Thoracic aorta (tissue), 2 donors: ENCODE measurements at regions not wholly inside any gene's neighbourhood (a gene's known extent, or its start where the extent isn't known, plus 50 kb on each side); places are given as distances from the start of the nearest gene placed in this dataset.

ENCODE experiments used
- ATAC-seq: fragments of 150-250 bp; one replicate; pipeline ENCODE4 v1.8.0; 2017; ENCODE audit warnings: low read depth; ENCODE audit not compliant: insufficient number of reproducible peaks, low FRiP score
- DNase-seq: peaks from one replicate; pipeline ENCODE4 v3.0.0-alpha.2; 2020; ENCODE audit warnings: low spot score
- H3K27ac ChIP-seq, 2 donors: fragments of 200-600 bp; sonication (generic); 1 replicate in 1 of 2; 2 replicates in 1 of 2; pipeline ENCODE4 v1.5.1; 2016; ENCODE audit warnings: mild to moderate bottlenecking in 2 of 2, moderate library complexity in 2 of 2
- H3K27me3 ChIP-seq: fragments of 200-600 bp; sonication (generic); replicated peaks from 2 replicates; pipeline ENCODE4 v1.6.0; 2016; ENCODE audit warnings: mild to moderate bottlenecking; ENCODE audit not compliant: insufficient read depth
- H3K36me3 ChIP-seq: fragments of 200-600 bp; sonication (generic); one replicate; pipeline ENCODE4 v1.5.1; 2016
- H3K4me1 ChIP-seq, 2 donors: fragments of 200-600 bp; sonication (generic); 1 replicate in 1 of 2; 2 replicates in 1 of 2; pipeline versions ENCODE4 v1.5.1 to v1.6.0; 2016; ENCODE audit warnings: low read depth in 2 of 2, mild to moderate bottlenecking in 1 of 2; ENCODE audit not compliant: control insufficient read depth in 1 of 2
- H3K4me3 ChIP-seq: fragments of 200-600 bp; sonication (generic); 2 replicates; pipeline ENCODE4 v1.5.1; 2016; ENCODE audit warnings: mild to moderate bottlenecking
- H3K9me3 ChIP-seq: fragments of 200-600 bp; sonication (generic); 2 replicates; pipeline ENCODE4 v1.5.1; 2016
- CTCF ChIP-seq: fragments of 200-600 bp; sonication (generic); IDR thresholded peaks from one replicate; pipeline ENCODE4 v1.5.1; 2019; ENCODE audit warnings: antibody characterized with exemption

- H3K4me1 ChIP-seq, result peaks cover 0 to 28% of the 10 kb centered on the region in 2 donors
- TF ChIP-seq CTCF, result no peak
- H3K27me3 ChIP-seq, result no peaks in the 10 kb centered on the region
- H3K9me3 ChIP-seq, result no peaks in the 10 kb centered on the region
- no peak overlapping the region for H3K27ac ChIP-seq
- DNase-seq (no peak), ATAC-seq (no peak)
- no peaks in the 10 kb centered on the region for H3K36me3 ChIP-seq
- H3K4me3 ChIP-seq, result no peak overlapping the region
These were observed 83.7 kb downstream of the CDC7 start for GRCh38 chr1:91584309-91584708.

GRCh38 chr1:91584878-91585277, 84.2 kb downstream of the CDC7 start:
- ATAC-seq, result no peak
- Histone ChIP-seq H3K4me3 (no peak overlapping the region), H3K27ac (no peak overlapping the region), H3K4me1 (peaks cover 0 to 28% of the 10 kb centered on the region in 2 donors), H3K36me3 (no peaks in the 10 kb centered on the region), H3K9me3 (no peaks in the 10 kb centered on the region), H3K27me3 (no peaks in the 10 kb centered on the region)
- no peak for DNase-seq
- TF ChIP-seq CTCF, result no peak

GRCh38 chr1:91585502-91585901, 84.9 kb downstream of the CDC7 start:
- no peak for DNase-seq
- ATAC-seq, result no peak
- no peak for TF ChIP-seq CTCF
- H3K4me3 ChIP-seq, result no peak overlapping the region
- no peaks in the 10 kb centered on the region for H3K9me3 ChIP-seq
- no peaks in the 10 kb centered on the region for H3K36me3 ChIP-seq
- H3K4me1 ChIP-seq, result peaks cover 0 to 28% of the 10 kb centered on the region in 2 donors
- H3K27me3 ChIP-seq, result no peaks in the 10 kb centered on the region
- H3K27ac ChIP-seq, result no peak overlapping the region

- Histone ChIP-seq H3K9me3 (no peaks in the 10 kb centered on the region), H3K27ac (no peak overlapping the region), H3K36me3 (no peaks in the 10 kb centered on the region), H3K4me3 (no peak overlapping the region), H3K4me1 (peaks cover 0 to 28% of the 10 kb centered on the region in 2 donors), H3K27me3 (no peaks in the 10 kb centered on the region)
- TF ChIP-seq CTCF, result no peak
- no peak for ATAC-seq
- DNase-seq, result no peak
These were observed 85.3 kb downstream of the CDC7 start for GRCh38 chr1:91585982-91586381.

- DNase-seq (no peak), ATAC-seq (no peak)
- peaks cover 0 to 12% of the 10 kb centered on the region in 2 donors for H3K4me1 ChIP-seq
- no peak overlapping the region for H3K27ac ChIP-seq
- no peak for TF ChIP-seq CTCF
- no peaks in the 10 kb centered on the region for H3K36me3 ChIP-seq
- no peaks in the 10 kb centered on the region for H3K9me3 ChIP-seq
- no peak overlapping the region for H3K4me3 ChIP-seq
- no peaks in the 10 kb centered on the region for H3K27me3 ChIP-seq
These were observed 88.8 kb downstream of the CDC7 start for GRCh38 chr1:91589437-91589836.
